HAP-1 (cell line): ENCODE measurements at regions not wholly inside any gene's neighbourhood (a gene's known extent, or its start where the extent isn't known, plus 50 kb on each side); places are given as distances from the start of the nearest gene placed in this dataset.

Experiments
- DNase-seq, 2 experiments: peaks; one replicate each; pipeline ENCODE4 v3.0.0-alpha.2; 2016 to 2020; ENCODE audit warnings: low spot score in 2 of 2
- H3K27me3 ChIP-seq: fragments of 250-450 bp; sonication (Bioruptor Pico); 2 replicates; pipeline ENCODE4 v1.5.1; 2020; ENCODE audit warnings: low read depth, mild to moderate bottlenecking, moderate library complexity
- H3K36me3 ChIP-seq: fragments of 250-450 bp; sonication (Bioruptor Pico); replicated peaks from 2 replicates; pipeline ENCODE4 v1.5.1; 2020; ENCODE audit warnings: mild to moderate bottlenecking
- H3K4me1 ChIP-seq: fragments of 250-450 bp; sonication (Bioruptor Pico); 2 replicates; pipeline ENCODE4 v1.5.1; 2020; ENCODE audit warnings: mild to moderate bottlenecking
- H3K4me3 ChIP-seq: fragments of 250-450 bp; sonication (Bioruptor Pico); 2 replicates; pipeline ENCODE4 v1.5.1; 2020; ENCODE audit warnings: mild to moderate bottlenecking, moderate library complexity
- H3K9me3 ChIP-seq: fragments of 250-450 bp; sonication (Bioruptor Pico); 2 replicates; pipeline ENCODE4 v1.5.1; 2020; ENCODE audit warnings: mild to moderate bottlenecking, moderate library complexity
- in situ Hi-C: fragments of 300-500 bp; cut with MboI; formaldehyde crosslinking; loops from 3 replicates; pipeline ENCODE4 v1.14.3; 2020; ENCODE audit warnings: low sequenced_read_pairs, inconsistent platforms, mixed read lengths

- Histone ChIP-seq H3K4me1 (no peaks in the 10 kb centered on the region), H3K27me3 (no peaks in the 10 kb centered on the region), H3K4me3 (no peak overlapping the region), H3K9me3 (no peaks in the 10 kb centered on the region), H3K36me3 (no peaks in the 10 kb centered on the region)
- no peak for DNase-seq
- in situ Hi-C loops, result no loop called here
Observed at GRCh38 chr10:129042776-129043595, 424.1 kb upstream of the MGMT start.

- no peaks in the 10 kb centered on the region for H3K27me3 ChIP-seq
- DNase-seq, result no peak
- H3K9me3 ChIP-seq, result no peaks in the 10 kb centered on the region
- H3K4me1 ChIP-seq, result no peaks in the 10 kb centered on the region
- in situ Hi-C loops, result no loop called here
- no peaks in the 10 kb centered on the region for H3K36me3 ChIP-seq
- H3K4me3 ChIP-seq, result no peak overlapping the region
Observed at GRCh38 chr10:129043691-129044090, 423.4 kb upstream of the MGMT start.

GRCh38 chr10:129045599-129045998 is 421.4 kb upstream of the MGMT start:
- no peaks in the 10 kb centered on the region for H3K9me3 ChIP-seq
- H3K36me3 ChIP-seq, result no peaks in the 10 kb centered on the region
- no peaks in the 10 kb centered on the region for H3K4me1 ChIP-seq
- in situ Hi-C loops, result no loop called here
- no peak overlapping the region for H3K4me3 ChIP-seq
- H3K27me3 ChIP-seq, result no peaks in the 10 kb centered on the region
- no peak for DNase-seq

- no peak for DNase-seq
- no peaks in the 10 kb centered on the region for H3K9me3 ChIP-seq
- no peak overlapping the region for H3K4me3 ChIP-seq
- H3K4me1 ChIP-seq, result no peaks in the 10 kb centered on the region
- in situ Hi-C loops, result no loop called here
- no peaks in the 10 kb centered on the region for H3K27me3 ChIP-seq
- H3K36me3 ChIP-seq, result no peaks in the 10 kb centered on the region
Observed at GRCh38 chr10:129046065-129046681, 420.9 kb upstream of the MGMT start.

- Histone ChIP-seq H3K36me3 (no peaks in the 10 kb centered on the region), H3K9me3 (no peaks in the 10 kb centered on the region), H3K4me3 (no peak overlapping the region), H3K27me3 (no peaks in the 10 kb centered on the region), H3K4me1 (no peaks in the 10 kb centered on the region)
- in situ Hi-C loops, result no loop called here
- DNase-seq, result no peak
Observed at GRCh38 chr10:129046962-129047361, 420.1 kb upstream of the MGMT start.

GRCh38 chr10:129047600-129047999 is 419.4 kb upstream of the MGMT start:
- H3K27me3 ChIP-seq, result no peaks in the 10 kb centered on the region
- H3K9me3 ChIP-seq, result no peaks in the 10 kb centered on the region
- in situ Hi-C loops, result no loop called here
- no peaks in the 10 kb centered on the region for H3K36me3 ChIP-seq
- H3K4me1 ChIP-seq, result no peaks in the 10 kb centered on the region
- no peak overlapping the region for H3K4me3 ChIP-seq
- no peak for DNase-seq

GRCh38 chr10:129048513-129048912 is 418.5 kb upstream of the MGMT start:
- DNase-seq, result no peak
- no peaks in the 10 kb centered on the region for H3K27me3 ChIP-seq
- H3K4me1 ChIP-seq, result no peaks in the 10 kb centered on the region
- no peaks in the 10 kb centered on the region for H3K36me3 ChIP-seq
- in situ Hi-C loops, result no loop called here
- no peaks in the 10 kb centered on the region for H3K9me3 ChIP-seq
- H3K4me3 ChIP-seq, result no peak overlapping the region

- in situ Hi-C loops, result no loop called here
- no peaks in the 10 kb centered on the region for H3K27me3 ChIP-seq
- no peaks in the 10 kb centered on the region for H3K4me1 ChIP-seq
- no peaks in the 10 kb centered on the region for H3K36me3 ChIP-seq
- no peaks in the 10 kb centered on the region for H3K9me3 ChIP-seq
- no peak for DNase-seq
- no peak overlapping the region for H3K4me3 ChIP-seq
Observed at GRCh38 chr10:129049501-129049900, 417.5 kb upstream of the MGMT start.

GRCh38 chr10:129055225-129055624 is 411.8 kb upstream of the MGMT start:
- in situ Hi-C loops, result no loop called here
- H3K27me3 ChIP-seq, result no peaks in the 10 kb centered on the region

GRCh38 chr10:129055986-129056385 is 411.1 kb upstream of the MGMT start:
- Histone ChIP-seq H3K27me3 (no peaks in the 10 kb centered on the region), H3K4me1 (no peaks in the 10 kb centered on the region), H3K9me3 (no peaks in the 10 kb centered on the region), H3K4me3 (no peak overlapping the region), H3K36me3 (no peaks in the 10 kb centered on the region)
- no peak for DNase-seq
- in situ Hi-C loops, result no loop called here

More at GRCh38 chr10:129055225-129055624, 411.8 kb upstream of the MGMT start:
- DNase-seq, result no peak
- H3K9me3 ChIP-seq, result no peaks in the 10 kb centered on the region
- no peaks in the 10 kb centered on the region for H3K36me3 ChIP-seq
- H3K4me1 ChIP-seq, result no peaks in the 10 kb centered on the region
- H3K4me3 ChIP-seq, result no peak overlapping the region

- H3K4me3 ChIP-seq, result no peak overlapping the region
- no peak for DNase-seq
- H3K27me3 ChIP-seq, result no peaks in the 10 kb centered on the region
- H3K4me1 ChIP-seq, result no peaks in the 10 kb centered on the region
- no peaks in the 10 kb centered on the region for H3K36me3 ChIP-seq
- no peaks in the 10 kb centered on the region for H3K9me3 ChIP-seq
- in situ Hi-C loops, result no loop called here
Observed at GRCh38 chr10:129056734-129057689, 410.0 kb upstream of the MGMT start.

- H3K36me3 ChIP-seq, result no peaks in the 10 kb centered on the region
- H3K4me3 ChIP-seq, result no peak overlapping the region
- no peak for DNase-seq
- in situ Hi-C loops, result no loop called here
- H3K9me3 ChIP-seq, result no peaks in the 10 kb centered on the region
- H3K27me3 ChIP-seq, result no peaks in the 10 kb centered on the region
- no peaks in the 10 kb centered on the region for H3K4me1 ChIP-seq
Observed at GRCh38 chr10:129057856-129058663, 409.0 kb upstream of the MGMT start.

- no peaks in the 10 kb centered on the region for H3K27me3 ChIP-seq
- no peaks in the 10 kb centered on the region for H3K4me1 ChIP-seq
- in situ Hi-C loops, result no loop called here
- H3K36me3 ChIP-seq, result no peaks in the 10 kb centered on the region
- no peak for DNase-seq
- H3K9me3 ChIP-seq, result no peaks in the 10 kb centered on the region
- no peak overlapping the region for H3K4me3 ChIP-seq
Observed at GRCh38 chr10:129058664-129059155, 408.3 kb upstream of the MGMT start.
